Endodermal cell (in vitro differentiated cells): ENCODE measurements at regions not wholly inside any gene's neighbourhood (a gene's known extent, or its start where the extent isn't known, plus 50 kb on each side); places are given as distances from the start of the nearest gene placed in this dataset.
A peak's percentile ranks its signal among the peaks of the same experiment; 100 is the strongest.

Experiments
- DNase-seq: peaks from one replicate; pipeline ENCODE4 v3.0.0-alpha.2; 2017
- H3K27ac ChIP-seq: 2 replicates; pipeline ENCODE4 v1.5.1; 2013; ENCODE audit warnings: mild to moderate bottlenecking, low read depth, low read length, moderate library complexity
- H3K27me3 ChIP-seq: 2 replicates; pipeline ENCODE4 v1.6.1; 2013; ENCODE audit warnings: mild to moderate bottlenecking, low read length, moderate library complexity; ENCODE audit not compliant: insufficient read depth, control insufficient read depth, poor library complexity, severe bottlenecking
- H3K36me3 ChIP-seq: 2 replicates; pipeline ENCODE4 v1.7.0; 2013; ENCODE audit warnings: mild to moderate bottlenecking, low read length, moderate library complexity; ENCODE audit not compliant: control insufficient read depth, insufficient read depth
- H3K4me1 ChIP-seq: one replicate; pipeline ENCODE4 v1.7.0; 2013; ENCODE audit warnings: low read length; ENCODE audit not compliant: control insufficient read depth, insufficient read depth
- H3K4me3 ChIP-seq: 2 replicates; pipeline ENCODE4 v1.5.1; 2013; ENCODE audit warnings: mild to moderate bottlenecking, low read length, moderate library complexity
- H3K9ac ChIP-seq: 2 replicates; pipeline ENCODE4 v1.6.1; 2013; ENCODE audit warnings: mild to moderate bottlenecking, low read length, moderate library complexity; ENCODE audit not compliant: poor library complexity, severe bottlenecking; ENCODE audit errors: extremely low read depth
- H3K9me3 ChIP-seq: 2 replicates; pipeline ENCODE4 v1.6.1; 2013; ENCODE audit warnings: mild to moderate bottlenecking, low read length, moderate library complexity; ENCODE audit not compliant: control insufficient read depth
- H3K27ac Mint-ChIP-seq: 2 replicates; pipeline ENCODE4 v1.8.0; 2020; ENCODE audit warnings: mixed read lengths
- H3K27me3 Mint-ChIP-seq: 2 replicates; pipeline ENCODE4 v1.8.0; 2021; ENCODE audit warnings: mild to moderate bottlenecking, mixed read lengths; ENCODE audit not compliant: insufficient read depth
- H3K36me3 Mint-ChIP-seq: 2 replicates; pipeline ENCODE4 v1.8.0; 2020; ENCODE audit warnings: low read depth, mixed read lengths
- H3K4me1 Mint-ChIP-seq: 2 replicates; pipeline ENCODE4 v1.8.0; 2020; ENCODE audit warnings: mixed read lengths
- H3K4me3 Mint-ChIP-seq: 2 replicates; pipeline ENCODE4 v1.8.0; 2020; ENCODE audit warnings: mild to moderate bottlenecking, moderate library complexity, mixed read lengths
- H3K9me3 Mint-ChIP-seq: 2 replicates; pipeline ENCODE4 v1.8.0; 2020; ENCODE audit warnings: mild to moderate bottlenecking, mixed read lengths
- CTCF ChIP-seq: fragments of 200-600 bp; sonication (generic); conservative IDR thresholded peaks from 2 replicates; pipeline ENCODE4 v1.5.0; 2021; ENCODE audit warnings: antibody characterized with exemption, mild to moderate bottlenecking
- WGBS, 2 experiments: methylation state at CpG; one replicate each; pipeline versions ENCODE4 v1.1.5 to v1.1.7; 2013; ENCODE audit warnings: missing lambda C conversion rate in 2 of 2, mixed read lengths in 1 of 2; ENCODE audit not compliant: insufficient coverage in 1 of 2, insufficient read length in 1 of 2; 5-methylcytosine and 5-hydroxymethylcytosine counted together

DNA sequence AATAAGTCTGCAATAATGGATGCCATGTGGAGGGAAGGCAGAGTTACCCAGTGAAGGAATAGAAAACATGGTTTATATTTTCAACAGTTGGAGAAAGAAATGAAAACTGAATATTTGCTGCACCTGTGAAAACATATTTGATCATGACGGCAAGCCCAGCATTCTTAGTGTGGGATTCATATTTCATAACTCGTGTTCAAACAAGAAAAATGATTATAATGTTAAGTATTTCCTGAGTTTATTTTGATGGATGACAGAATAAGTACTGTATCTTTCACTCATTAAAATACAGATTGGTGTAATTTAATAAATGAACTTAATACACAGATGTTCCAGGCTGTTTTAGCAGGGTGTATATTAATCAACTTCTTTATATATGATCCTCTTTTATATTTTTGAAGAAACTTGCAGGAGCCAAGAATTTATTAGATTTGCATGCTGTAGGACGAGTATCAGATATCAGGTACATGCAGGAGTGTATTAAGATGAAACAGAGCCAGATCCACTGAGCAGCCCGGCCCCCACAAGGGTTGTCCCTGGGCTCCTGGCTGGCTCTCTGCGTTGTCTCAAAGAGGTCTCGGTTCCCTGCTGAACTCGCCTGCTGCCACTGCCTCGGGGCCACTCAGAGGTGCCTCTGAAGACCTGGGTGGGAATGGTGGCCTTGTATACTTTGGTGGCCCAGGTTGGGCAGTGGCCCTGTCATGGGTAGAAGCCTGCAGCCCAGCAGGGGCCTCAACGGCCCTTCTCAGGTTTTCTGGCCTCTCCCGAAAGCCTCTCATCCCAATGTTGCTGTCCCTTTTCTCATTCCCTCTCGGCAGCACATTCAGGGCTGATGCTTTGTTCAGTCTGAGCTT lies 95.0 kb upstream of the LDAH start:
- Histone ChIP-seq H3K27me3 (peaks cover 21% of the 10 kb centered on the region), H3K36me3 (no peaks in the 10 kb centered on the region), H3K9me3 (no peaks in the 10 kb centered on the region), H3K9ac (no peak overlapping the region), H3K4me3 (no peak overlapping the region), H3K4me1 (peaks cover 17% of the 10 kb centered on the region), H3K27ac (no peak overlapping the region)
- H3K4me1 Mint-ChIP-seq: peaks cover 16% of the 10 kb centered on the region
- WGBS, 2 experiments: 77 to 83% methylated on average over 4 to 11 of the region's 11 CpGs
- no peak for TF ChIP-seq CTCF
- H3K4me3 Mint-ChIP-seq: no peak overlapping the region
- peaks cover 10% of the 10 kb centered on the region for H3K27me3 Mint-ChIP-seq
- no peak overlapping the region for H3K27ac Mint-ChIP-seq
- no peaks in the 10 kb centered on the region for H3K36me3 Mint-ChIP-seq
- DNase-seq: no peak
- no peaks in the 10 kb centered on the region for H3K9me3 Mint-ChIP-seq

DNA sequence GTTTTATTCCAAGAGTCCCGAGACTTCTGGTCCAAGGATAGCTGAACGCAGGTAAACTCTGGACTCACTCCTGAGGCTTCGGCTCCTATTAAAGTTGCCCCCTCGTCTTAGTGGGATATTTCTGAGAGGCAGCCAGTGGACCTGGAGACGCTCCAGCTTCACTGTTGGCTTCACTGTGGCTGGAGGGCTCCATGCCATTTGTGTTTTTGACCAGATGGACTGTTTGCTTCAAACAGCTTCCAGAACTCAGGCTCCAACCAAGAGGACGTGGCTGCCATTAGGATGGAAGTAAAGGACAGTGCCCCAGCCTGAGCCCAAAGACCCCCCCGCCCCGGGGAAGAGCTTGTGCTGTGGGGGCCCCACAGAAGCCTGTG lies 94.4 kb upstream of the LDAH start:
- Mint-ChIP-seq H3K4me3 (no peak overlapping the region), H3K9me3 (no peaks in the 10 kb centered on the region), H3K36me3 (no peaks in the 10 kb centered on the region), H3K4me1 (peaks cover 16% of the 10 kb centered on the region), H3K27ac (no peak overlapping the region), H3K27me3 (peaks cover 12% of the 10 kb centered on the region)
- Histone ChIP-seq H3K9me3 (no peaks in the 10 kb centered on the region), H3K4me1 (peaks cover 17% of the 10 kb centered on the region), H3K36me3 (no peaks in the 10 kb centered on the region), H3K9ac (no peak overlapping the region), H3K4me3 (no peak overlapping the region), H3K27me3 (peaks cover 14% of the 10 kb centered on the region), H3K27ac (no peak overlapping the region)
- TF ChIP-seq CTCF: no peak
- 87 to 91% methylated on average over 8 of the region's 8 CpGs for WGBS, 2 experiments
- no peak for DNase-seq

- TF ChIP-seq CTCF: peak; percentile 79
- H3K27ac Mint-ChIP-seq: no peak overlapping the region
- H3K9me3 ChIP-seq: no peaks in the 10 kb centered on the region
- peaks cover 12% of the 10 kb centered on the region for H3K27me3 Mint-ChIP-seq
- no peaks in the 10 kb centered on the region for H3K36me3 Mint-ChIP-seq
- H3K4me3 ChIP-seq: no peak overlapping the region
- peaks cover 10% of the 10 kb centered on the region for H3K27me3 ChIP-seq
- H3K4me1 Mint-ChIP-seq: peaks cover 16% of the 10 kb centered on the region
- peaks cover 17% of the 10 kb centered on the region for H3K4me1 ChIP-seq
- H3K4me3 Mint-ChIP-seq: no peak overlapping the region
- no peaks in the 10 kb centered on the region for H3K36me3 ChIP-seq
- WGBS, 2 experiments: 82 to 85% methylated on average over 4 to 7 of the region's 7 CpGs
- peak; percentile 78 for DNase-seq
- H3K9ac ChIP-seq: no peak overlapping the region
- no peak overlapping the region for H3K27ac ChIP-seq
- peaks cover 3% of the 10 kb centered on the region for H3K9me3 Mint-ChIP-seq
Observed at GRCh38 chr2:20916604-20917286, 93.8 kb upstream of the LDAH start.
